Right ventricle myocardium superior (tissue), 1 donor: ENCODE measurements at regions not wholly inside any gene's neighbourhood (a gene's known extent, or its start where the extent isn't known, plus 50 kb on each side); places are given as distances from the start of the nearest gene placed in this dataset.
A peak's percentile ranks its signal among the peaks of the same experiment; 100 is the strongest.

Source experiments
- ATAC-seq: fragments of 200-7000 bp; cut with Tn5 transposase; one replicate; pipeline ENCODE4 v1.9.1; 2020; ENCODE audit warnings: mild to moderate bottlenecking; ENCODE audit not compliant: poor library complexity
- DNase-seq: peaks from one replicate; pipeline ENCODE4 v3.0.0-alpha.2; 2020
- intact Hi-C: fragments of 100-400 bp; cut with DNase I; formaldehyde crosslinking; loops from one replicate; pipeline ENCODE4 v1.11.2; 2022
- donor health status: DM: no; HTN: yes; CAD: no; lungs with severe emphysema.

DNA sequence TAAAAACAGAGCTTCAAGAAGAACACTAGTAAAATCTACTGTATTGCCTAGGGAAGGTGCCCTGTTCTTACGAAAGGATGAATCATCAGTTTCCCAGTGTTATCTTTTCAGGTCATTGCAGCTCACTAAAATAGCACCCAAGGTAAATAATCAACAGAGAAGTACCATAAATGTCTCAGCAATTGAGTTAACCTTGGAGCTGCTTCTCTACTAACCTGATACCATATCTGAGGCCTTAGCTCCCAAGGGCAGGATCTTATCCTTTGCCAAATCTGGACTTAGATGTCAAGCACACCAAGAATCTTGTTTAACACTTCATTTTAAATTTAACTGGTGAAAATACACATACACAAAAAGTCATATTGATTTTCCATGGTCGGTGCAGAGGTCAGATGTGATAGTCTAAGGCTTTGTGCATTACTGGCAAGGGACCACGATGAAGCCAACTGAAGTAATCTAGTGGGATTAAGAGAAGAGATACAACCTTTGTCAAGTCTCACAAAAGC is 81.5 kb downstream of the EDN1 start:
- intact Hi-C loops = no loop called here
- ATAC-seq = peak; percentile 45
- no peak for DNase-seq

DNA sequence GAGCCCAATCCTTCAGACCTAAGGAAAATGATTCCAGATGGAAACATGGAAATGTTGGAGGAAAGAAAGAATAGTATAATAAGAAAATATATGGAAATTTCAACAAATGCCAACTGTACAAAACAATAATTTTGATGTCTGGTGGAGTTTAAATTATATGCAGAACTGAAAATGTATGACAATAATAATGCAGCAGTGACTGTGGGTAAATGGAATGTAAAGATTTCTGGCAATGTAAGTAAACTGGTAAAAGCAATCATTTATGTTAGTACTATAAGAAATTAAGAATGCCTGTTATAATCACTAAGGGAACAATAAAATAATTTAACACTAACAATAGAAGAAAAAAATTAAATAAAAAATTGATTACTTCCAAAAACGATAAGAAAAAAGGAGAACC is 89.0 kb downstream of the EDN1 start:
- ATAC-seq = no peak
- no peak for DNase-seq
- intact Hi-C loops = no loop called here

DNA sequence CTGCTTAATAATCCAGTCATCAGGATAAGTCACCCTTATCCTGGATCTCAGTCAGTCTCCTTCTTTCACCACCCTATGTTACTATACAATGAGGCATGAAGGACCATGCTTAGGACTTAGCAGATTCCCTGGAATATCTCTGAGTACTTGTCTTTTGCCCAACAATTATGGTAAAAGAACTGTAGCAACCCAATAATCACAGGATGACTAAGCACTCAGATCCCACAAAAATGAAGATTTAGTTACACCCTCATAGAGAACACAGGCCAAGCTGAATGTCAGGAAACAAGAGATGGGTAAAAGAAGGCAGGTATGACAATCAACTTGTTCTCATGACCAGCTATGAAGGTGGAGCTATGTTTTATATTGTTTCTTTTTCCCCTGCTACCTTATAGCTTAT is 91.4 kb downstream of the EDN1 start:
- intact Hi-C loops = no loop called here
- DNase-seq = no peak
- ATAC-seq = no peak

DNA sequence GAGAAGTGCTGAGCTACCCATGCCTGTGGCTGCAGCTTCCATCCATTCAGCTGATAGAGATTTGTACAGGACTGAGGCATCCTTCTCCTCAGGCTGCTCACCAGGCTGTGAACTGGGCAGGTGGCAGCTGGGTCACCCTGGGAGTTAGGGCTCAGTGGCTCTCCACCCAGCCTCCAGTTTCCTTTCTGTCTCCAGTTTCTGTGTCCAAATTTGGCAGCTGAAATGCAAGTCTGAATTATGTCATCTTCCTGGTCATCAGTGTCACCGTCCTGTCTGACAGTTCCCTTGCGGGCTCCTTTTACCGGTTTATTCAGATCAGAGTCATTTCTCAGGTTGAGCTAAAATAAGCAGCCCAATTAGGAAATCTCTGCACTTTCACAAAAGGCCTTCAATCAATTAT is 93.3 kb downstream of the EDN1 start:
- no peak for ATAC-seq
- DNase-seq = no peak
- intact Hi-C loops = no loop called here

DNA sequence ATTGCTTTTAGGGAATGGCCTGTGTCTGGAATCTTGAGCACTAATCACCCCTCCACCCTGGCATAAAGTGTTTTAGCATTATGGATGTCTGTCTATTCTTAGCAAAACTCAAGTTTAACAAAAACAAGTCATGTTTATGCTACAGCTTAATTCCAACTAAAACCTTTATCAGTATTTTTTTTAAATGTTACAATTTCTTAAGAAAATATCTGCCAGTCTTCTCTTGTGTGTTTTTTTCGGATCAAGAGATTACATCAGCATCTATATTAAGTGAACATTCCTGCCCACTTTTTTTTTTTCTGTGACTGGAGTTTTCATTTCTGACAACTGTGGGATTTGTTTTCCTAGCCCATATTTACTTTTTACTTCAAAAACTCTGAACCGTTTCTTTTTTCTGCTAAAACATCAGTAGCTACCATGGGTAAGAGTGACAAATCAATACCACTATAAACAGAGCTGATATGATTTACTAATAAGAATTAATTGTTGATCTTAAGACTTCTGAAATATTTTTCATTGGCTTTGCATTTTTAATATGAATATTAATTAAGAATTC is 94.3 kb downstream of the EDN1 start:
- DNase-seq (no peak), ATAC-seq (no peak)
- intact Hi-C loops = no loop called here

- intact Hi-C loops = no loop called here
- no peak for ATAC-seq
- no peak for DNase-seq
Observed at GRCh38 chr6:12385316-12385715, 95.2 kb downstream of the EDN1 start.

- ATAC-seq (no peak), DNase-seq (no peak)
- intact Hi-C loops = no loop called here
Observed at GRCh38 chr6:12386816-12387215, 96.7 kb downstream of the EDN1 start.

- intact Hi-C loops = loop anchor here (10.0 kb wide), 1 partner anchor 213 kb away; no protein-coding TSS in a partner anchor
- DNase-seq (no peak), ATAC-seq (no peak)
Observed at GRCh38 chr6:12391472-12391871, 101.3 kb downstream of the EDN1 start.

- intact Hi-C loops = loop anchor here (10.0 kb wide), 1 partner anchor 212 kb away; no protein-coding TSS in a partner anchor
- DNase-seq = no peak
- ATAC-seq = no peak
Observed at GRCh38 chr6:12392490-12392889, 102.3 kb downstream of the EDN1 start.

DNA sequence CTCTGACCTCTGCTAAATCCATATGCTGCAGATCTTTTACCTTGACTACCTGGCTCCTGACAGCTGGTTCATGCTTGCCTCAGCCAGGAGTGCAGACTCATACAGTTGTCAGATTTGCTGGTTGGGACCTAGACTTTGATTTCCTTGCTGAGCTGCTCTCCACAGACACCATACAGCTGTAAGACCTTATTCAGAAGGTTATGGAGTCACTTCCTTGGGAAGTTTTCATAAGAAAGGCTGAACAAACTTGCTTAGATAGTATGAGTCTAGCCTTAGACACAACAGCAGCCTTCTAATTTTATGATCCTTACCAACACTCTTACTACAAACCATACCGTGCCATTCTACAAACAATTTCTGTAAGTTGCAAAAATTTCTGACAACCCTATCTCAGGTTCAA is 102.9 kb downstream of the EDN1 start:
- no peak for ATAC-seq
- intact Hi-C loops = loop anchor here (10.0 kb wide), 1 partner anchor 212 kb away; no protein-coding TSS in a partner anchor
- DNase-seq = no peak

GRCh38 chr6:12394170-12394569 is 104.0 kb downstream of the EDN1 start:
- ATAC-seq (no peak), DNase-seq (no peak)
- intact Hi-C loops = loop anchor here (10.0 kb wide), 1 partner anchor 211 kb away; no protein-coding TSS in a partner anchor

- ATAC-seq = no peak
- no peak for DNase-seq
- intact Hi-C loops = loop anchor here (10.0 kb wide), 1 partner anchor 209 kb away; no protein-coding TSS in a partner anchor
Observed at GRCh38 chr6:12395898-12396297, 105.7 kb downstream of the EDN1 start.

- intact Hi-C loops = no loop called here
- DNase-seq (no peak), ATAC-seq (no peak)
Observed at GRCh38 chr6:12401200-12401599, 111.0 kb downstream of the EDN1 start.

DNA sequence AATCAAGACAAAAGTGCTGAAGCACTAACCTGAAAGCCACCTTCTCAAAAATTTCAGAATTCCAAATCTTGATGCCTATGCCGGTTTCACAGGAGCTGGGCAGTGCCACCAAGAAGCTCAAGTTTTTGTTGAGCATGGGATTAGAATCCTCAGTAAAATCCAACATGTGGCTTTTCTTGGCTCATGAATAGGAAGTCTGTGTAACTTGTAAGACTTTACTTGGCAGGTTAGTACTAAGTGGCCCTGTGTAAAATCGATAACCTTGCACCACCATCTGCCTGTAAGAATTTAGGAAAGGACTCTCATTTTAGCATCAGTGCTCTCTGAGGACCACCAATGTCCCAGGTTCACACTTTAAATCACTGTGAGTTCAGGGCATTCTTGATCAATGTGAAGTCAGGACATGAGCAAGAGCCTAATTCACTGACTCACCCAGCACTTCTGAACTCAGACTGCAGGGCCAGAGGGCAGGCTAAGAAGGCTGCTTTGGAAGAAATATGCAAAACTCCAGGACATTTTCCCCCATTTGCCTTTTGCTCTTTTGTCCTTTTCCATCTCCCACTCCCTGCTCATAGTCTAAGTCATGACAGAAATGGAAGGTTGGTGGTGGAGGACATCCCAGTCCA is 113.2 kb downstream of the EDN1 start:
- no peak for DNase-seq
- no peak for ATAC-seq
- intact Hi-C loops = no loop called here

DNA sequence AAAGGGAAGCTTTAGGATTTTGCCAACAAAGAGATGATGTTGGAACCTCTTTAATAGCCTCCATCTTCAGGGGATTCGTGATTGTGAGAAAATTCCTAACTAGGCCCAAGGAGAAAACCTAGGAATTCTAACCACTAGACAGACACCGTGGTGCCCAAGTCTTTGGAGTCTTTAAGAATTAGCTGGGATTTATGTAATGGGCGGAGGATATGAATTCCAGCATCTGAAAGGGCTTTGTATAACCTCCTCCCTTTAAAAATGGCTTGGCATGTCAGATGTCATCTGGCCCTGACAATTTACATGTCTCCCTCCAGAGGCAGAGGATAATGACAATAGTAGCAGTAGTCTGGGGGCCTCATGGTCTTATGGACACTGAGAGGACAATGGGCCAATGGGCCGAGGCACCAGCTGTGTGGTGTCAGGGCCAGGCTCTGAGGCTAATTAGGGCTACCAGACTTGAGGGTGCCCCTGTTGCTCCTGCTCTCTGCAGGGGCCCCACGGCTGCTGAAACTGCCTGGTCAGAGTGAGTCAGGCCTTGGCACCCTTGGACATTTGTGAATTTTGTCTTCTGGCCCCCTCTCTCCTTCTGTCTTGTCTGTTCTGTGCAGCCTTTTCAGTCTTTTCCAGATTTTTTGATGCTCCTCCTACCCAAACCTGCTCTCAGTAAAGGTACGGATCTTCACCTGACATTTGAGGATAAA is 113.9 kb downstream of the EDN1 start:
- DNase-seq = no peak
- ATAC-seq = no peak
- intact Hi-C loops = no loop called here

GRCh38 chr6:12404651-12405050 is 114.5 kb downstream of the EDN1 start:
- DNase-seq (no peak), ATAC-seq (no peak)
- intact Hi-C loops = no loop called here

DNA sequence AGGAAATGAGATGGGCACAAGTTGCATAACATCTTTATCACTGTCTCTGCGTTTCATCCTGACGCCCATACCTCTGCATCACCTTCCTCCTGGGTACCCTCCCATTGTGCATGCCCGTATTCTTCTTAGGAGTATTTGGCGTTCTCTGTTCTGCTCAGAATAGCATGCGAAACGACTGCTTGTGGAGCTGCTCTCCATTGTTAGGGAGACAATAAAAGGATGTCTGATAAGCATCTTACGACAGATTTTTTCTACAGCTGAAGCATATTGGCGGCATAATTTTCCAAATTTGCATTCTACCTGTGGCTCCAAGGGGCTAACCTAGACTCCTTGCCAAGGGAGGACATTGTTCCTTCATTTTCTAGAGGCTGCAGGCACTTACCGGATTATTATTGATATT is 118.6 kb downstream of the EDN1 start:
- DNase-seq = no peak
- intact Hi-C loops = no loop called here
- no peak for ATAC-seq

GRCh38 chr6:12410946-12411345 is 120.8 kb downstream of the EDN1 start:
- ATAC-seq = no peak
- intact Hi-C loops = no loop called here
- DNase-seq = no peak

GRCh38 chr6:12414096-12414675 is 124.0 kb downstream of the EDN1 start:
- intact Hi-C loops = no loop called here
- ATAC-seq (no peak), DNase-seq (no peak)
